ENCODE measurements at regions not wholly inside any gene's neighbourhood (a gene's known extent, or its start where the extent isn't known, plus 50 kb on each side); places are given as distances from the start of the nearest gene placed in this dataset.
A peak's percentile ranks its signal among the peaks of the same experiment; 100 is the strongest.

DNA sequence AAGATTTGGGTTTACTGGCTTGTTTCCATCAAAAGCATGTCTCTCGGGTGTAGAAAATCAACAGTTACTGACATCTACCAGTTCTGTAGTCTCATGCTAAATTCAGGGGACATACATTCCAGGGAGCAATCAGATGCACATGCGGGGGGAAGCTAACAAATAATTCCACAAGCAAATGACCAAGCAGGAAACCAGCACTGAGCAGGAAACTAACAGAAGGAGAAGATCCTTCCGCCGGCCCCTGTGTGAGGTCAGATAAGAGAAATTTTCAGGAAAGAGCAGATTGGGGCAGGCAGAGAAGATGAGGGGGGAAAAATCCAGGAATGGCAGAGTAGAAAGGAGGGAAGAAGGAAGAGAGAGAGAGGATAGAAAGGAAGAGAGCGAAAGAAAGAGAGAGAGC, 127.6 kb upstream of the TMCC3 start:
- no peak for DNase-seq

DNA sequence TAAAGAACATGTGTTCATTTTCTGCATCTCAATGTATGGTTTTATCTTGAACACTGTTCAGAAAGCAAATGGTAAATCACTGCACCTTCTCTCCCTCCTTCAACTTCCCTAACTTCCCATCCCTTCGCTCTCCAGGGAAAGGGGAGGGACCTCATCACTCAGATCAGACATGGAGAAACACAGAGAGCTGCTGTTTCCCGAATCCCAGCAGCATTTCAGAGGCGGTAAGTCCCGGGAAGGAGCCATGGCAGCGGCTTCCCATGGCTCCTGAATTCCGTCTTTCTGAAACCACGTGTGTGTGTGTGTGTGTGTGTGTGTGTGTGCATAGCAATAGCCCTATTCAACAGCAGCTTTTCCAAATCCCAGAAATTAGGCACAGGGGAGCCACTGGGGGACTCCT, 125.4 kb upstream of the TMCC3 start:
- DNase-seq = no peak

DNA sequence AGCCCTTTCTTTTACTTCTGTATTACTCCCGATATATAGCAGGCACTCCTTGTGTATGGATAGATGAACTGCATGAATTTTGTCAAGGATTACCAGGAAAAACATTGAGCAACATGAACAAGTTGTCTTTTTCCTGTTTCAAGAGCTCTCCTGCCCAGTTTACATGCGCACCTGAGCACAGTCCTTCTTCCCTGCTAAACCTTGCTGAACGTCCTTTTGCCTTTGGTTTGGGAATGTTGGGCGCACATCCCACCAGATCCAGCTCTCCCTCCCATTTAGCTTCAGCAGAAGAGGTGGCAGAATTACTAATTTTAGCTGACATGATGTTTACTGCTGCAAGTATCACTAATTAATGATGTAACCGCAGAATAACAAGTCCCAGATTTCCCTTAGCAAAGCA, 121.4 kb upstream of the TMCC3 start:
- DNase-seq = no peak

DNA sequence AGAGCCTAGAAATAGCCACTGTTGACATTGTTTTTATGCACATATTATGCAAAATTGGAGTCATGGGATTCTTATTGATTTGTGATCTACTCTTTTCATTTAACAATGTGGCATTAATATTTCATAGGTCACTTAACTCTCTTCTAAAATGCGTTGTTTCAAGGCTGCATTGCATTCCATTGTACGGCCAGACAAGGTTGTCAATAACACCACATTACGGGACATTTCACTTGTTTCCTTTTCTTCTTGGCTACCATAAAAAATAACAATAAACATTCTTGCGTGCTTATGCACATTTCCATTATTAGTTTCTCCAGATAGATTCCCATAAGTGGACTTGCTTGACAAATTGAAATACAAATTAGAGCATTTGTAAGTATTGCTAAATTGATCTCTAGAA, 120.8 kb upstream of the TMCC3 start:
- no peak for DNase-seq

DNA sequence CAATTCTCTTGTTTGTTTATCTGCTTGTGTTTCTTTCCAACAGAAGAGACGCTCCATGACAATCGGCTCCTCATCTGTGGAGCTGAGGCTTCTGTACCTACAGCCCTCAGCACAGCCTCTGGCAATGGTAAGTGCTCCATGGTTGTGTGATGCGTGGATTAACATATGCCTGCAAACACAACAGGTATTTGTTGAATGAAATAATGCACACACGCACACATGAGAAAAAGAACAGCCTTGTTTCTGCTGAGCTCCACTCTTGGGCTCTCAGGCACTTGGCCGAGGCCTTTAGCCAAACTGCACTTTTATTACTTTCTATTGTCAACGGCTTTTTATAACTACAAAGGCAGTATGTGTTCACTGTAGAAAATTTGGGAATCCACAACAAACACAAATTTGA, 120.4 kb upstream of the TMCC3 start:
- DNase-seq = no peak

DNA sequence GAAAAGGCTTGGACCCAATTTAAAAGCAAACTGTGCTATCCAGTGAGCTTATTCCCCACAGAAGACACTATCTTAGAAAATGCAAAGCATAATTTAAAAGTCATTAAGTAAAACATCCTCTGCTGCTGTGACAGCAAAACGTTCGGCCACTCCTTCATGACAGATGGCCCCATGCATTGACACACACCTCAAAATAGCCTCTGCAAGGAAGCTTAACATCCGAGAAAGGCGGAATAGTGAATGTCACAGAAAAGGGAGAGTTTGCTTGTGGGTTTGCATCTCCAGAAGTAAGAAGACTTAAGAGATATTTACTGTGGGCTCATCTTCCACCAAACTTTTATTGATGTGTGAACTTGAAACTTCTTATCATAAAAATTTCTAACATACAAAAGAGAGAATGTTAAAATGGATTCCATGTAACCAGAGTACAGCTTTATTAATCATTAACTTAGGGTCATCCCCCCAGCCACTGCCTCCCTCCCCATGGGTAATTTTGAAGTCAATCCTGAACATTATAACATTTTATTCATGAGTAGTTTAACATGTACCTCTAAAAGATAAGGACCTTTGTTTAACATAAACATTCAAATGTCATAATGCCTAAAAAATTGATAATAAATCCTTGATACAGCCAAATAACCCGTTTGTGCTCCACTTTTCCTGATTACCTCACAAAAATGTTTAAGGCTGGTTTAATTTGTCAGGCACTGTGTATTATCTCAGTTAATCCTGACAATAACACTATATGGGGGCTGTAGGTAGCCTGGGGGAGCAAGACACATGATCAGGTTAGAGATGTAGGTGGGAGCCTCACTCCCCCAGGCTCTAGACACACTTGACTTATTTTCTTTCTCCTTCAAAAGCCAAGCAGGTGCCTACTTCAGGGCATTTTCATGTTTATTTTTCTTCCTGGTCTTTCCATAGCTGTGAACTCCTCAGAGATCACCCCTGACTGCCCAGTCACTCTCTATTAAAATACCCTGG, 119.7 kb upstream of the TMCC3 start:
- no peak for DNase-seq

DNA sequence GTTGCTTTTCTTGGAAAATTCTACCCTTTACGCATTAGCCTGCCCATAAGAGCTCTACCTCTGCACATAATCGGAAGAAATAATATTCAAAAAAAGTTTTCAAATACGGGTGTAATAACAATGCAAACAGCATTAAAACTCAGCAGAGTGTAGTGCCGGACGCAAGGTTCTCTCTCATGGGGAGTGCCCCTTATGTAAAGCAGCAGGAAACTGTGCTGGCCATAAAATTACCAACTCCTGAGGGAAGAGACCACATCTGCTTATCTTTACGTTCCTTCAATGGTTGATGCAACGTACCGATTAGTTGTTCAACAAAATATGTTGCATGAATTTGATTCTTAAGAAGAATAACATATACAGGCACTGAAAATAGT, 118.7 kb upstream of the TMCC3 start:
- no peak for DNase-seq

DNA sequence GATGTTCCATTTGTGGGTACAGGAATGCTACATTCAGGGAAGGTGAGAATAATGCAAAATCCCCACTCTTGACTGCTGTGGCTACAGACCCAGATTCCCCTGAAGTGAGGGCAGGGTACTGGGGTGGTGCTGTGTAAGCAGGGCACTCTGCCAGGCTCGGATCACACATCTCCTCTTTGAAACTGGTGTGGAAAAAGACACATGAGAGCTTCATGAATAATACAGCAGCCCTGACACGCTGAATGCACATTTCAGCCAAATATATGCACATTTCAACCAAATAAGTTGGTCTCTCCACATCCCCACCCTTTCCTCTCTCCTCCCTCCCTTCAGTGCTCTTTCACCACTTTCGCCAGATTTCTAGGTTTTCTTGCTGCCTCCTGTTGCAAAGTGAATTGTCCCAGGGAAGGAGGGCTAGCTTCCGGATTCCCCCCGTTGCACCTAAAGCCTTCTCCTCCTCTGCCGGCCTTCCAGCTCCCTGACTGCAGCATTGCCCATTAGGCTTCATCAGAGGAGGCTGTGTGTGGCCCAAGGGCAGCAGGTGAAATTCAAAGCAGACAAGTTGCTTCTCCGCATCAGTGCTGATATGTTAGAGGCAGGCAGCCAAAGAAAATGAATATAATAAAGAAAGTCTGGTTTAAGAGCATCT, 118.2 kb upstream of the TMCC3 start:
- no peak for DNase-seq

DNA sequence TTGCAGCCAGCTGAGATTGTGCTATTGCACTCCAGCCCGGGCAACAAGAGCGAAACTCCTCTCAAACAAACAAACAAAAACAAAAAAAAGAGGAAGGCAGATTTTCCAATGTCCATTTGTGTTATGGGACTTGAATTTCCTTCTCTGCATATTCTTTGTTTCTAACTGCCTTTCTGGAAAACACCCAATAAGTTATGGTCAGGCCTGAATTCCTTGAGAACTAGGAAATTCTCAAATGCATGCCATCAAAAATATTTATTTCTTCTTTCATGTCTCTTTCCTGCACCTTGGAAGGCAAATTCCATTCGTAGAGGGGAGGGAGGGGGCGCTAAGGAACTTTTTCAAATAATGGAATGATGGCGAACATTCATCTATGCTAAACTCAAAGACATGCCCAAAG, 117.6 kb upstream of the TMCC3 start:
- no peak for DNase-seq

DNA sequence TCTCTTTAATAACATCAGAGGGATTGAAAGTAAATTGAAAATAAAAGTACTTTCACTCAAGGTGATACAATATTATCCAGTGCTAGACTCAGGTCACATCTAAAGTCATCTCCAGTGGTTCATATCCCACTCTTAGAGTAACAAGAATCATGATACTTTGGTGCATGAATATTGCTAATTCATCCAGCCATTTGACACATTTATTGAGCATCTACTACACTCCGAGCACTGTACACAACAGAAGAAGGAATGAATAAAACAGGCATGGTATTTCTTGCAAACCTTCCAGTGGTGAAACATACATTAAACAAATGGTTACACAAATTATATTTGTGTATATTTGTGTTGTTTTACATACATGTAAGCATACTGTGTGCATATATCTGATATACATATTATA, 116.0 kb upstream of the TMCC3 start:
- DNase-seq = no peak

DNA sequence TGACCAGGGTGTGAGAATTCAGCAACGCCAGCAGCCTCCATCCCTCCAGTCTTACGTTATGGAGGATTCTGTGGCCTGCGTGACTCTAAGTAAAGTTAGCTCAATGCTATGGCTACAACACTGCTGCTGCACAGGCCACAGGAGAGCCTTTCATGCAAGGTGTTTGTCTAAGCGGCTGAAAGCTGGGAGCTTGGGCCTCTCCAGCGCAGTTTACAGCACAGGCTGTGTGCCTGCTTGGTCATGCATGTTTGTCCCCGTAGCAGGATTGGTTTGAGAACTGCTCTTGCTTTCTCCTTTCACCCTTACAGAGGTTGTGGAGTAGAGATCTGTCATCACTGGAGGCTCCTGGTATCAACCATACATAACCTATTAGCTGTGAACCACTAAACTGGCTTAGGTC, 113.1 kb upstream of the TMCC3 start:
- DNase-seq = no peak

DNA sequence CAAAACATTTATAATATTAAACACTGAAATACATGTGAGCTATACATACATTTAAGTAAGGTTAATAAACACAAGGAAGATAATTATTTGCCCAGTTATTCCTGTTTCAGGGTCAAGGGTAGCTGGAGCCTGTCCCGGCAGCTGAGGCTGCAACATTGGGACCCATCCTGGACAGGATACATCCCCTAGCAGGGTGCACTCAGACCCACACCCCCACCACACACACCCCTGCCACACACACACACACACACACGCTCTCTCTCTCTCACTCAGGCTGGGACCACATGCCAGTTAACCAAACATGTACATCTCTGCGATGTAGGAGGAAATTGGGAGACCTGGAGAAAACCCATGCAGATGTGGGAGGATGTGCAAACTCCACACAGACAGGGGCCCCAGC, 112.6 kb upstream of the TMCC3 start:
- DNase-seq = no peak

DNA sequence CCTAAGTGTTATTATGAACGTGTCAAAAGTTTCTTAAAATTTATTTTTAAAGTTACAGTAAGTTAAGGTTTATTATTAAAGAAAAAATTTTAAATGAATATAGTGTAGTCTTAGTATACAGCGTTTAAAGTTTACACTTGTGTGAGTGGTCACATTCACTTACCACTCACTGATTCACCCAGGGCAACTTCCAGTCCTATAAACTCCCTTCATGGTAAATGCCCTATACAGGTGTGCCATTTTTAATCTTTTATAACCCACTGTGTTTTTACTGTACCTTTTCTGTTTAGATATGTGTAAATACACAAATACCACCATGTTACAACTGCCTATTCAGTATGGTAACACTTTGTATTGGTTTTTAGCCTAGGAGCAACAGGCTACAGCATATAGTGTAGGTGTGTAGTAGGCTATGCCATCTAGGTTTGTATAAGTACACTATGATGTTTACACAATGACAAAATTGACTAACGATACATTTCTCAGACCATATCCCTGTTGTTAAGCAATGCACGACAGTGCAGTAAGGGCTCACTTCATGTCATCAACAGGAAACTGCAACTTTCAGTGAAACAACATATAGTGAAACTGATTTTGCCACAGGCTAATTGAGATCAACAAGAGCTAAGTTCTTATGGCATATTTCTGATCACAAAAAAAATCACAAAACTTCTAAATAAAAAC, 112.0 kb upstream of the TMCC3 start:
- DNase-seq = no peak

DNA sequence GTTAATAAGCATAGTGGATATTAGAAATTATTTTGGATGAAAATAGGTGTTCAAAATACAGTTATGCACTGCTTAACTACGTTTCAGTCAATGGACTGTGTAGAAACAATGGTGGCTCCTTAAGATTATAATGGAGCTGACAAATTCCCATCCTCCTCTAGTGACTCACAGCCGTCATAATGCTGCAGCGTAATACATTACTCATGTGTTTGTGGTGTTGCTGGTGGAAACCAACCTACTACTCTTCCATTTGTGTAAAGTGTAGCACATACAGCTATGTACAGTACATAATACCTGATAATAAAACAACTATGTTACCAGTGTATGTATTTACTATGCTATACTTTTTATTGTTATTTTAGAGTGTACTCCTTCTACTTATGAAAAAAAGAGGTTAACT, 111.2 kb upstream of the TMCC3 start:
- DNase-seq = no peak

DNA sequence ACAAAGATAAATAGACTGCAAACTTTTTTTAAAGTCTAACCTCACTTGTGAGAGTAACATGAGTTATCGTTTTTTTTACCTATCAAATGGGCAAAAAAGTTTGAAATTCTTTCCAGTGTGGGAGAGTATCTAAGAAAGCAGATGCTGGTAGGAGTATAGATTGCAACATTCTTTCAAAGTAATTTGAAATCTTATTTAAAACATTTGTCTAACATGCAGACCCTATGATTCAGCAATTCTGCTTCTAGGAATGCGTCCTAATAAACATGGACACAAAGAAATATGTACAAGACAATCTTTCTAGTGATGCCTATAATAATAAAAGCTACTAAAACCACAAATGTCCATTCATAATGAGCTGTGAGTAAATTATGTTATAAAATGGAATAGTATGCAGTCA, 110.4 kb upstream of the TMCC3 start:
- DNase-seq = no peak

DNA sequence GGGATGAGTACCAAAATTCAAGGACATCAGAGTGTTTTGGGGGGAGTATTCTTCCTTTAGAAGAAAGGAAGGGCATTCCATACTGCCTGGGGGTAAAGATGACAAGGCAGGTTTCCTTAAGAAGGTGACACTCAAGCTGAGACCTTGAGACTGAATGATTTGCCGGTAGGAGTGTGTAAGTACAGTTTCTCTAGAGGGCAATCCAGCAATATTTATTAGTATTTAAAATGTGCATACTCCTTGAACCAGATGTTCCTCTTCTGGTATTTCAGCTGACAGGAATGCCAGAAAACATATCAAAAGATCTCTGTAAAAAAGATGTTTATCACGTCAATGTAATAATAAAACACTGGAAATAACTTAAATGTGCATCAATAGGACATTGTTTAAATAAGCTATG, 106.4 kb upstream of the TMCC3 start:
- DNase-seq = no peak

DNA sequence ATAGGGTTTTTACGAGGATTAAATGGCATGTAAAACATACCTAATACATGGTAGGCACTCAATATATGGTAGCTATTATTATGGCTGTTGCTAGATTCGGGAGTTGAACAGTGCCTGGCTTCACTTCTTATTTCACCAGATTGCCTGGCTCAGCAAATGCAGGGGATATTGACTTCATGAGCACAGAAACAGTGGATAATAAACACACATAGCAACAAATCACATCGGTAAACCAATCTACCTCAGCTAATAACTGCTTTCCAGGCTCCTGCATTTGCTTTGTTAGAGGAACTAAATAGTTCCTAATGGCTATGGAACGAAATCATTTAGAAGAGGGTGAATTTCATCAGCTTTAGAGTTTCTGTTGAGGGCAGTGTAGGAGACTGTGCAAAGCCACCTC, 105.2 kb upstream of the TMCC3 start:
- no peak for DNase-seq

DNA sequence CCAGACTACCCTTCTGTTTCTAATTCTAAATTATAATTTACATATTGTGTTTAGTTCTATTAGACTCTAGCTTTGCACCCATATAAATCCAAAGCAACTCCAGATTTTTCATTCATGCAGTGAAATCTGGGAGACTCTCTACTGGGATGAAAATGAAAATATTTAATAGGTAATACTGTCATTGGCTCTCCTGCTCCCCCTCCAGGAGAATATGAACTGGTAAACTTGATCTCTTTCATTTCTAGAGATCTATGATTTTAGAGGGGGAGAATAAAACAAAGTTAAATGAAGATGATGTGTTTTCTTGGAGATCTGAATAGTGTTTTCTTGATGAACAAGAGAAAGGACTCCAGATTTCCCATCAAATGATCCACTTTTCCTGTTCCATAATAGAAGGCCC, 104.3 kb upstream of the TMCC3 start:
- DNase-seq = no peak

DNA sequence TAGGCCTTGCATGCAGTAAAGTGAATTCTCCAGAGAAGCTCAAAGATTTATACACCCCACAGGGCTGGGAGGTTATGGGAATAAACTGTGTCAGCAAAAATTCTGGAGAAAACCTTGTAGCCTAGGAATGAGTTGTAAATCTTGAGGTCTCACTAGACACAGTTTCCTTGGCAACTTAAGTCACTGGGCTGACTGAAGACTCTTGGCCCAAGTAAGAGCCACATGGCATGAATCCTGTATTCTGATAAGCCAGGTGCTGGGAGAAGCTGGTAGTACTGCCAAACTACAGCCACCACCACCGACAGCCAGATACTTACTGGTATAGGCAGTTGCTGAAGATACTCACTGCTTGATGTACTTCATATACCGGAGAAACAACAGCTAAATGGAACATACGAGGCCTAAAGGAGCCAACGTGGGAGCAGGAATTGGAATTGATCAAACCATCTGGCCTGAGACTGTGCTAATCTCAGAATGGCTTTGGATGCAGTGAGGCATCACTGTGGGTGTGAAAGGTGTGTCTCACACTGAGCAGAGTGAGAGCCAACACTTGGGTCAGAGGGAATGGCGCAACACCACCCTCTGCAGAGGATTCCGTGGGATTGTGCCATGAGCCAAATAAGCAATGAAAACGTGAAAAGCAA, 102.8 kb upstream of the TMCC3 start:
- no peak for DNase-seq

DNA sequence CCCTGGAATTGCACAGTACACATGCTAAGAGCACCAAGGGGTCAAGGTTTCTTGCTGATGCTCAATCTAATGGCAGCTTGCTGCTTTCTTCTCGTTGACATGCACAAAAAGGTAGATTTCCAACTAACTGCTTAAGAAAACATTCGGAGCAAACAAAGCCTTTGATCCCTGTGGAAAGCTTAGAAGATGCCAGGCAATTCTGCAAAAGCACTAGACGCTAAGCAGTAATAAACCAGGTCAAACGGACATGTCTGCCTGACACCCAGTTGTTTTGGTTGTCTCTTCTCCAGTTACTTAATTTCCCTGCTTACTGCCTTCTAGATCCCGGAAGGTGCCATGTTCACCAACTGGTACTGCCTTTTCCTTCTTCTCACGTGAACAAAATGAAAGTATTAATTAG, 100.5 kb upstream of the TMCC3 start:
- peak; percentile 51 for DNase-seq

DNA sequence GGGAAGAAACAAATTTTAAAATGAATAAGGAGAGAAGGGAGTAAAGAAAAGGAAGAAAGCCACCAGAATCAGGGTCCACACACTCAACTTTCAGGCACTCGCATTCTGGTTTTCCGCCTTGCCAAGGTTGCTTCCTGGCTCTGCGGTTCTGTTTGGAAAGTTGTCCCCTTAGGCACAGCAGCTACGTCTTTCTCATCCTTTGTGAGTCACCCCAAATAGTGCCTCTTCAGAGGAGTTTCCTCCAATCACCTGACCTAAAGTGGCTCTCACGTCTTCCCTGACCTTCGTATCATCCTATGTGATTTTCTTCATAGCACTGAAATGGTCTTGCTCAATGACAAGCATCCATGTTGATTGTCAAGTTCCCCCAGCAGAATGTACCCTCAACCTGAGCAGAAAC, 99.5 kb upstream of the TMCC3 start:
- no peak for DNase-seq

DNA sequence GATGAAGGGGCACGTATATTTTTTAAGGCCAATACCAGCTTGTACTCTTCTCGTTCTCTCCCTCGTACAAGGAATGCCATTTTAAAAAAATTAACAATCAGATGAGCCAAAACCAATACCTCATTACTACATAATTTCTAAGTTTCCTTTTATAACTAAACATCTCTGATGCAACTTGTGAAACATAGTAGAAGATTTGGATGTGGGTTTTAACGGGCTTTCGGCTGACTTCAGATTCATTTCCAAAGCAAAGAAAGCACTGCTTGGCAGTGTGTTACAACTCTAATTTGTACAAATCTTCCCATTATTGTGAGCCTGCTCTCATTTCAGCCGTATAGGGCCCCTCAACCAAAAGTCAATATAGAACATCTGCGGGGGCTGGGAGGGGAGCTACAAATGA, 99.1 kb upstream of the TMCC3 start:
- DNase-seq = no peak

DNA sequence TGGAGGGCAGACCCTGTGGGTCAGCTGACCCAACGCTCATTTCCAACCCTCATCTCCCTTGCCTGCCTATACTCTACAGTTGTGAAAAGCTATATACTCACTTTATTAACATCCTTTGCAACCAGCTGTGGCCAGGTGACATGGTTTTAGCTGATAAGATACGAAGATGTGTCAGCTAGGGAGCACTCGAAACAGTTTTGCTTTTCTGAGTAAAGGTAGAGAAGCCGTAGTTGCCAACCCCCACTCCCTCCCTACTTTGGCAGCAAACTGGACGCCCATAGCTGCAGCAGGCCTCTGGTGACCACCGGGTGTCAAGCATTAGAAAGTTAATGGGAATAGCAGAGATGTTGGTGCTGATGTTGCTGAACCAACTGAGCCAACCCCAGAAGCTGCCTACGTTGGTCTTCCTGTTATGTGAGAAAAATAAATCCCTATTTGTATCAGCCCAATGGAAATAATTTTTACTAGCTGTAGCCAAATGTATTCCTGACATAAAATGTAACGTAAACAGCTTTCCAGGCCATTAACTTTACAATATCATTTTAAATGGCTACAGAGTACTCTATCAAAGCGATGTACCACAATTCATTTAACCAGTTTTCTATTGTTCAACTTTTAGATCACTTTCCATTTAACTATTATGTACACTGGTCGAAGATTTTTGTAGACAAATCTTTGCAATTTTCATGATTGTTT, 98.5 kb upstream of the TMCC3 start:
- DNase-seq = no peak

All from NCI-H2227 treated with DMSO at 0.1 percent for 48 hours (cell line).